Mesothelial cell of epicardium (in vitro differentiated cells): ENCODE measurements at regions not wholly inside any gene's neighbourhood (a gene's known extent, or its start where the extent isn't known, plus 50 kb on each side); places are given as distances from the start of the nearest gene placed in this dataset.

Source experiments
- DNase-seq, 2 experiments: peaks; one replicate each; pipeline ENCODE4 v3.0.0; 2021; ENCODE audit warnings: low spot score in 2 of 2; ENCODE audit not compliant: unreplicated experiment in 2 of 2
- H3K27ac Mint-ChIP-seq: 2 replicates; pipeline ENCODE4 v1.8.0; 2021; ENCODE audit warnings: mixed read lengths
- H3K27me3 Mint-ChIP-seq: 2 replicates; pipeline ENCODE4 v1.8.0; 2021; ENCODE audit warnings: low read depth, mixed read lengths
- H3K36me3 Mint-ChIP-seq: 2 replicates; pipeline ENCODE4 v1.8.0; 2021; ENCODE audit warnings: mixed read lengths
- H3K4me1 Mint-ChIP-seq: 2 replicates; pipeline ENCODE4 v1.8.0; 2021; ENCODE audit warnings: mixed read lengths
- H3K4me3 Mint-ChIP-seq: 2 replicates; pipeline ENCODE4 v1.8.0; 2021; ENCODE audit warnings: mild to moderate bottlenecking, moderate library complexity, mixed read lengths
- H3K9me3 Mint-ChIP-seq: 2 replicates; pipeline ENCODE4 v1.8.0; 2021; ENCODE audit warnings: mixed read lengths
- TF ChIP-seq, protein P1 (sequence below): fragments of 200-600 bp; sonication (generic); IDR thresholded peaks from one replicate; pipeline ENCODE4 v1.5.0; 2021; ENCODE audit warnings: antibody characterized with exemption; ENCODE audit not compliant: unreplicated experiment

DNA sequence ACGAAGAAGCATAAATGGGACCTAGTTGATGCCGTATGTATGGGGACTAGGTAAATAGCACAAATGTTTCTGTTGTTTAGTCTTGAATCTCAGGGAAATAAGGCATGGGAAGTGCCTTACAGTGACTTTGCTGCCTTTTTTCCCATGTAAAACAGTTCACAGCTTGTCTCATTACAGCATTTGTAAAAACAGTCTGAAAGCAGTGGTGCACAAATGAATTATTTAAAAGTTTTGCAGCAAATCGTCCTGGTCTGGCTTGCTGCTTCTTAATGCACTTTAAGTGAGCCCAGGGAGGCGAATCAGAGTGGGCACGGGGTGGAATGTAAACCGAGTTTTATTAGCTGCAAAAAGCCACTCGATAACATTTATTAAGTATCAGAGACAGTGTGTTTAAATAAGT lies 302.0 kb upstream of the ETAA1 start:
- H3K36me3 Mint-ChIP-seq, result no peaks in the 10 kb centered on the region
- DNase-seq, result no peak
- H3K27me3 Mint-ChIP-seq, result no peaks in the 10 kb centered on the region
- no peak overlapping the region for H3K27ac Mint-ChIP-seq
- peaks cover 23% of the 10 kb centered on the region for H3K4me1 Mint-ChIP-seq
- TF ChIP-seq, protein P1, sequence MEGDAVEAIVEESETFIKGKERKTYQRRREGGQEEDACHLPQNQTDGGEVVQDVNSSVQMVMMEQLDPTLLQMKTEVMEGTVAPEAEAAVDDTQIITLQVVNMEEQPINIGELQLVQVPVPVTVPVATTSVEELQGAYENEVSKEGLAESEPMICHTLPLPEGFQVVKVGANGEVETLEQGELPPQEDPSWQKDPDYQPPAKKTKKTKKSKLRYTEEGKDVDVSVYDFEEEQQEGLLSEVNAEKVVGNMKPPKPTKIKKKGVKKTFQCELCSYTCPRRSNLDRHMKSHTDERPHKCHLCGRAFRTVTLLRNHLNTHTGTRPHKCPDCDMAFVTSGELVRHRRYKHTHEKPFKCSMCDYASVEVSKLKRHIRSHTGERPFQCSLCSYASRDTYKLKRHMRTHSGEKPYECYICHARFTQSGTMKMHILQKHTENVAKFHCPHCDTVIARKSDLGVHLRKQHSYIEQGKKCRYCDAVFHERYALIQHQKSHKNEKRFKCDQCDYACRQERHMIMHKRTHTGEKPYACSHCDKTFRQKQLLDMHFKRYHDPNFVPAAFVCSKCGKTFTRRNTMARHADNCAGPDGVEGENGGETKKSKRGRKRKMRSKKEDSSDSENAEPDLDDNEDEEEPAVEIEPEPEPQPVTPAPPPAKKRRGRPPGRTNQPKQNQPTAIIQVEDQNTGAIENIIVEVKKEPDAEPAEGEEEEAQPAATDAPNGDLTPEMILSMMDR, result no peak
- no peak overlapping the region for H3K4me3 Mint-ChIP-seq
- peaks cover 9% of the 10 kb centered on the region for H3K9me3 Mint-ChIP-seq

DNA sequence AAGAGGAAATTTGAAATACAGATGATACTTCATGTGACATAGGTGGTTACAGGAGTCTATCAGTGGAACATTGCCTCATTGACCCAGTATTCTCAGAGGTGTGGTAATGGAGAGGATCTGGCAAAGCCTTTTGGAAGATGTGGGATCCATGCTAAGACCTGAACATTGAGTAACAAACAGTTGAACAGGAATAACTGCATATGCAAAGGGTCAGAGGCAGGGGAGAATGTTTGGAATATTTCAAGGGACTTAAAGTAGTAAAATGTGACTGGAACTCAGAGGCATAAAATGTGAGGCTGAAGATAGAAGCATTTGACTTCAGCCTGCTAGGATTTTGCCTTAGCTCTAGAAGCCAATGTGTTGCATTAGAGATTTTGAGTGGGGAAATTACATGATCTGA lies 300.2 kb upstream of the ETAA1 start:
- DNase-seq, result no peak

DNA sequence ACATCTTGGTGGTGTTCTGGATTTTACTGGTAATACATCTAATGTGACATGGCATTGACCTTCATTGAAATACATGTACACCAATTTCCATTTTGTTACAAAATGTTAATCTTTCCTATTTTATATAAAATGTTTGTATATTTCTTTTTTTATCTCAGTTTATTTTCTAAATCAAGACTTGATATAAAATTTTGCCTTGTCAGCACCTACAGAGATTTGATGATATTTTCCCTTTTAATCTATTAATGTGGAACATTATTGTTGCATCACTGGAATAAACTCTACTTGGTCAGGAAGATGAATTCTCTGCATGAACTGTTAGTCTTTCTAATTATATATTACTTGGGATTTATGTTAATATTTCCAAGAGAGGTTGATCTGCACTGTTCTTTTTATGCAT lies 294.0 kb upstream of the ETAA1 start:
- TF ChIP-seq, protein P1, result no peak
- no peaks in the 10 kb centered on the region for H3K27me3 Mint-ChIP-seq
- peaks cover 46% of the 10 kb centered on the region for H3K9me3 Mint-ChIP-seq
- no peak for DNase-seq
- no peak overlapping the region for H3K27ac Mint-ChIP-seq
- no peak overlapping the region for H3K4me3 Mint-ChIP-seq
- peaks cover 11% of the 10 kb centered on the region for H3K4me1 Mint-ChIP-seq
- H3K36me3 Mint-ChIP-seq, result peaks cover 23% of the 10 kb centered on the region

More for the DNA sequence above, 300.2 kb upstream of the ETAA1 start:
- TF ChIP-seq, protein P1, result no peak
- Mint-ChIP-seq H3K36me3 (peaks cover under 1% of the 10 kb centered on the region), H3K9me3 (peaks cover 7% of the 10 kb centered on the region), H3K27ac (no peak overlapping the region), H3K4me1 (peaks cover 23% of the 10 kb centered on the region), H3K27me3 (no peaks in the 10 kb centered on the region), H3K4me3 (no peak overlapping the region)

- peaks cover 16% of the 10 kb centered on the region for H3K36me3 Mint-ChIP-seq
- no peak overlapping the region for H3K27ac Mint-ChIP-seq
These were observed 288.9 kb upstream of the ETAA1 start for GRCh38 chr2:67108231-67108630.

GRCh38 chr2:67124531-67124930 lies 272.6 kb upstream of the ETAA1 start:
- peaks cover 13% of the 10 kb centered on the region for H3K4me1 Mint-ChIP-seq
- H3K4me3 Mint-ChIP-seq, result no peak overlapping the region
- TF ChIP-seq, protein P1, result no peak
- H3K27me3 Mint-ChIP-seq, result no peaks in the 10 kb centered on the region
- DNase-seq, result no peak
- H3K27ac Mint-ChIP-seq, result no peak overlapping the region
- H3K36me3 Mint-ChIP-seq, result peaks cover 9% of the 10 kb centered on the region
- peaks cover 14% of the 10 kb centered on the region for H3K9me3 Mint-ChIP-seq

More at GRCh38 chr2:67108231-67108630, 288.9 kb upstream of the ETAA1 start:
- Mint-ChIP-seq H3K4me3 (no peak overlapping the region), H3K27me3 (no peaks in the 10 kb centered on the region), H3K4me1 (peaks cover 5% of the 10 kb centered on the region), H3K9me3 (peaks cover 31% of the 10 kb centered on the region)
- no peak for DNase-seq
- TF ChIP-seq, protein P1, result no peak
